ENCODE measurements at regions not wholly inside any gene's neighbourhood (a gene's known extent, or its start where the extent isn't known, plus 50 kb on each side); places are given as distances from the start of the nearest gene placed in this dataset.

GRCh38 chr14:65290830-65291229 lies 121.7 kb upstream of the FUT8 start:
- no peaks in the 10 kb centered on the region for H4K20me1 ChIP-seq (ENCODE audit: low read depth, low read length)
- TF ChIP-seq EZH2phosphoT487 (conservative IDR thresholded peaks at IDR 0.05; ENCODE audit: low read length) (no peak), CTCF (IDR thresholded peaks at IDR 0.05; ENCODE audit: insufficient read depth, low read length, poor library complexity, severe bottlenecking) (no peak)
- H3K4me2 ChIP-seq (ENCODE audit: low read depth, low read length, poor library complexity, severe bottlenecking), result no peak overlapping the region
- no peaks in the 10 kb centered on the region for H3F3A ChIP-seq (ENCODE audit: insufficient read depth)
- H3K36me3 ChIP-seq (ENCODE audit: low read length), result no peaks in the 10 kb centered on the region
- no peak overlapping the region for H3K9ac ChIP-seq (ENCODE audit: low read length)
- H3K9me2 ChIP-seq (replicated peaks; ENCODE audit: insufficient read depth, low read length), result no peaks in the 10 kb centered on the region
- no peak overlapping the region for H3K27ac ChIP-seq (ENCODE audit: low read depth, low read length)
- H3K27me3 ChIP-seq (ENCODE audit: low read length), result no peaks in the 10 kb centered on the region
- no peak overlapping the region for H2AFZ ChIP-seq (ENCODE audit: low read depth, low read length, severe bottlenecking)
- H3K79me2 ChIP-seq (ENCODE audit: insufficient read depth, low read length), result no peaks in the 10 kb centered on the region
- H3K9me3 ChIP-seq (ENCODE audit: insufficient read depth, low read length), result no peaks in the 10 kb centered on the region
- no peak overlapping the region for H3K4me3 ChIP-seq (ENCODE audit: insufficient read depth, low read length, poor library complexity, severe bottlenecking)

GRCh38 chr14:65291531-65291930 lies 121.0 kb upstream of the FUT8 start:
- no peaks in the 10 kb centered on the region for H3K27me3 ChIP-seq (ENCODE audit: low read length)
- H3K4me2 ChIP-seq (ENCODE audit: low read depth, low read length, poor library complexity, severe bottlenecking), result no peak overlapping the region
- H3K9ac ChIP-seq (ENCODE audit: low read length), result no peak overlapping the region
- no peak overlapping the region for H2AFZ ChIP-seq (ENCODE audit: low read depth, low read length, severe bottlenecking)
- TF ChIP-seq EZH2phosphoT487 (conservative IDR thresholded peaks at IDR 0.05; ENCODE audit: low read length) (no peak), CTCF (IDR thresholded peaks at IDR 0.05; ENCODE audit: insufficient read depth, low read length, poor library complexity, severe bottlenecking) (no peak)
- H4K20me1 ChIP-seq (ENCODE audit: low read depth, low read length), result no peaks in the 10 kb centered on the region
- no peaks in the 10 kb centered on the region for H3F3A ChIP-seq (ENCODE audit: insufficient read depth)
- H3K27ac ChIP-seq (ENCODE audit: low read depth, low read length), result no peak overlapping the region
- H3K9me2 ChIP-seq (replicated peaks; ENCODE audit: insufficient read depth, low read length), result no peaks in the 10 kb centered on the region
- no peak overlapping the region for H3K4me3 ChIP-seq (ENCODE audit: insufficient read depth, low read length, poor library complexity, severe bottlenecking)
- H3K36me3 ChIP-seq (ENCODE audit: low read length), result no peaks in the 10 kb centered on the region
- no peaks in the 10 kb centered on the region for H3K79me2 ChIP-seq (ENCODE audit: insufficient read depth, low read length)
- H3K9me3 ChIP-seq (ENCODE audit: insufficient read depth, low read length), result no peaks in the 10 kb centered on the region

GRCh38 chr14:65294816-65295215 lies 117.7 kb upstream of the FUT8 start:
- H4K20me1 ChIP-seq (ENCODE audit: low read depth, low read length), result no peaks in the 10 kb centered on the region
- no peaks in the 10 kb centered on the region for H3K9me2 ChIP-seq (replicated peaks; ENCODE audit: insufficient read depth, low read length)
- TF ChIP-seq EZH2phosphoT487 (conservative IDR thresholded peaks at IDR 0.05; ENCODE audit: low read length) (no peak), CTCF (IDR thresholded peaks at IDR 0.05; ENCODE audit: insufficient read depth, low read length, poor library complexity, severe bottlenecking) (no peak)
- H2AFZ ChIP-seq (ENCODE audit: low read depth, low read length, severe bottlenecking), result no peak overlapping the region
- H3K79me2 ChIP-seq (ENCODE audit: insufficient read depth, low read length), result no peaks in the 10 kb centered on the region
- no peak overlapping the region for H3K27ac ChIP-seq (ENCODE audit: low read depth, low read length)
- no peak overlapping the region for H3K9ac ChIP-seq (ENCODE audit: low read length)
- H3K4me2 ChIP-seq (ENCODE audit: low read depth, low read length, poor library complexity, severe bottlenecking), result no peak overlapping the region
- no peaks in the 10 kb centered on the region for H3K9me3 ChIP-seq (ENCODE audit: insufficient read depth, low read length)
- no peak overlapping the region for H3K4me3 ChIP-seq (ENCODE audit: insufficient read depth, low read length, poor library complexity, severe bottlenecking)
- H3K27me3 ChIP-seq (ENCODE audit: low read length), result no peaks in the 10 kb centered on the region
- no peaks in the 10 kb centered on the region for H3F3A ChIP-seq (ENCODE audit: insufficient read depth)
- H3K36me3 ChIP-seq (ENCODE audit: low read length), result no peaks in the 10 kb centered on the region

- no peak for TF ChIP-seq CTCF (IDR thresholded peaks at IDR 0.05; ENCODE audit: insufficient read depth, low read length, poor library complexity, severe bottlenecking)
- TF ChIP-seq EZH2phosphoT487 (conservative IDR thresholded peaks at IDR 0.05; ENCODE audit: low read length), result no peak
- Histone ChIP-seq H2AFZ (ENCODE audit: low read depth, low read length, severe bottlenecking) (no peak overlapping the region), H3K4me3 (ENCODE audit: insufficient read depth, low read length, poor library complexity, severe bottlenecking) (no peak overlapping the region), H3K9me3 (ENCODE audit: insufficient read depth, low read length) (no peaks in the 10 kb centered on the region), H4K20me1 (ENCODE audit: low read depth, low read length) (no peaks in the 10 kb centered on the region), H3K9me2 (replicated peaks; ENCODE audit: insufficient read depth, low read length) (no peaks in the 10 kb centered on the region), H3K27ac (ENCODE audit: low read depth, low read length) (no peak overlapping the region), H3K4me2 (ENCODE audit: low read depth, low read length, poor library complexity, severe bottlenecking) (no peak overlapping the region), H3K36me3 (ENCODE audit: low read length) (no peaks in the 10 kb centered on the region), H3K9ac (ENCODE audit: low read length) (no peak overlapping the region), H3K79me2 (ENCODE audit: insufficient read depth, low read length) (no peaks in the 10 kb centered on the region), H3K27me3 (ENCODE audit: low read length) (no peaks in the 10 kb centered on the region), H3F3A (ENCODE audit: insufficient read depth) (no peaks in the 10 kb centered on the region)
Measured at GRCh38 chr14:65296402-65296801, 116.1 kb upstream of the FUT8 start.

Measured in SU-DHL-6 (cell line).